Neural progenitor cell (in vitro differentiated cells): ENCODE measurements at regions not wholly inside any gene's neighbourhood (a gene's known extent, or its start where the extent isn't known, plus 50 kb on each side); places are given as distances from the start of the nearest gene placed in this dataset.
A peak's percentile ranks its signal among the peaks of the same experiment; 100 is the strongest.

Experiments used
- DNase-seq: peaks from one replicate; pipeline ENCODE4 v3.0.0-alpha.2; 2016; ENCODE audit warnings: low spot score
- H2AFZ ChIP-seq: fragments of 200-600 bp; sonication (generic); replicated peaks from 2 replicates; pipeline ENCODE4 v1.6.1; 2016; ENCODE audit warnings: antibody characterized with exemption
- H3F3A ChIP-seq: fragments of 200-600 bp; sonication (generic); 2 replicates; pipeline ENCODE4 v1.6.1; 2016; ENCODE audit warnings: antibody characterized with exemption, low read depth
- H3K27ac ChIP-seq: fragments of 200-600 bp; sonication (generic); 2 replicates; pipeline ENCODE4 v1.5.1; 2016; ENCODE audit warnings: mild to moderate bottlenecking
- H3K27me3 ChIP-seq: fragments of 200-600 bp; sonication (generic); 2 replicates; pipeline ENCODE4 v1.6.1; 2016; ENCODE audit warnings: mild to moderate bottlenecking, moderate library complexity
- H3K36me3 ChIP-seq: fragments of 200-600 bp; sonication (generic); 2 replicates; pipeline ENCODE4 v1.5.1; 2016
- H3K4me1 ChIP-seq: fragments of 200-600 bp; sonication (generic); 2 replicates; pipeline ENCODE4 v1.6.1; 2016; ENCODE audit warnings: mixed run types
- H3K4me2 ChIP-seq: fragments of 200-600 bp; sonication (generic); 2 replicates; pipeline ENCODE4 v1.6.1; 2016
- H3K4me3 ChIP-seq: fragments of 200-600 bp; sonication (generic); 2 replicates; pipeline ENCODE4 v1.5.1; 2016
- H3K79me2 ChIP-seq: fragments of 200-600 bp; sonication (generic); 2 replicates; pipeline ENCODE4 v1.6.1; 2016; ENCODE audit warnings: low read depth
- H3K9ac ChIP-seq: fragments of 200-600 bp; sonication (generic); 2 replicates; pipeline ENCODE4 v1.6.1; 2016
- H3K9me3 ChIP-seq: fragments of 200-600 bp; sonication (generic); 2 replicates; pipeline ENCODE4 v1.5.1; 2016; ENCODE audit warnings: low read depth
- H4K20me1 ChIP-seq: fragments of 200-600 bp; sonication (generic); 2 replicates; pipeline ENCODE4 v1.6.1; 2016; ENCODE audit warnings: low read depth
- H3K27ac Mint-ChIP-seq: 3 replicates; pipeline ENCODE4 v1.8.0; 2021; ENCODE audit warnings: mixed read lengths
- H3K27me3 Mint-ChIP-seq: 2 replicates; pipeline ENCODE4 v1.8.0; 2022; ENCODE audit warnings: low read depth, mild to moderate bottlenecking, inconsistent platforms, moderate library complexity, mixed read lengths; ENCODE audit not compliant: insufficient read depth
- H3K36me3 Mint-ChIP-seq: 3 replicates; pipeline ENCODE4 v1.8.0; 2021; ENCODE audit warnings: mixed read lengths
- H3K4me1 Mint-ChIP-seq: 3 replicates; pipeline ENCODE4 v1.8.0; 2021; ENCODE audit warnings: mixed read lengths
- H3K4me3 Mint-ChIP-seq: 3 replicates; pipeline ENCODE4 v1.8.0; 2021; ENCODE audit warnings: mild to moderate bottlenecking, moderate library complexity, mixed read lengths
- H3K9me3 Mint-ChIP-seq: 3 replicates; pipeline ENCODE4 v1.8.0; 2020; ENCODE audit warnings: mixed read lengths
- CTCF ChIP-seq: fragments of 200-600 bp; sonication (generic); IDR thresholded peaks from 2 replicates; pipeline ENCODE4 v1.5.1; 2017; ENCODE audit warnings: antibody characterized with exemption, mild to moderate bottlenecking
- EZH2 ChIP-seq: fragments of 200-600 bp; sonication (generic); IDR thresholded peaks from 2 replicates; pipeline ENCODE4 v1.6.1; 2017; ENCODE audit warnings: antibody characterized with exemption, mild to moderate bottlenecking, moderate library complexity
- EZH2phosphoT487 ChIP-seq: fragments of 200-600 bp; sonication (generic); IDR thresholded peaks from 2 replicates; pipeline ENCODE4 v1.6.1; 2017; ENCODE audit warnings: antibody characterized with exemption

- H3K27me3 ChIP-seq = no peaks in the 10 kb centered on the region
- H3K36me3 ChIP-seq = no peaks in the 10 kb centered on the region
- Mint-ChIP-seq H3K27me3 (no peaks in the 10 kb centered on the region), H3K36me3 (no peaks in the 10 kb centered on the region), H3K27ac (no peak overlapping the region), H3K9me3 (no peaks in the 10 kb centered on the region), H3K4me1 (no peaks in the 10 kb centered on the region), H3K4me3 (no peak overlapping the region)
- no peaks in the 10 kb centered on the region for H3K9me3 ChIP-seq
- H3K4me2 ChIP-seq = no peak overlapping the region
- H3K9ac ChIP-seq = no peak overlapping the region
- H3K4me3 ChIP-seq = no peak overlapping the region
- H3K4me1 ChIP-seq = peaks cover 5% of the 10 kb centered on the region
- H2AFZ ChIP-seq = no peak overlapping the region
- H4K20me1 ChIP-seq = no peaks in the 10 kb centered on the region
- H3K27ac ChIP-seq = no peak overlapping the region
- TF ChIP-seq CTCF (no peak), EZH2phosphoT487 (no peak), EZH2 (no peak)
- DNase-seq = no peak
- no peaks in the 10 kb centered on the region for H3K79me2 ChIP-seq
- H3F3A ChIP-seq = no peaks in the 10 kb centered on the region
Measured at GRCh38 chr13:34145061-34145460, 327.1 kb downstream of the RFC3 start.

GRCh38 chr13:34148359-34148758, 330.4 kb downstream of the RFC3 start:
- H3K27me3 ChIP-seq = no peaks in the 10 kb centered on the region
- no peak overlapping the region for H2AFZ ChIP-seq
- no peaks in the 10 kb centered on the region for H3F3A ChIP-seq
- no peaks in the 10 kb centered on the region for H3K36me3 ChIP-seq
- H4K20me1 ChIP-seq = no peaks in the 10 kb centered on the region
- Mint-ChIP-seq H3K36me3 (no peaks in the 10 kb centered on the region), H3K27ac (no peak overlapping the region), H3K27me3 (no peaks in the 10 kb centered on the region), H3K4me3 (no peak overlapping the region), H3K4me1 (no peaks in the 10 kb centered on the region), H3K9me3 (no peaks in the 10 kb centered on the region)
- H3K9me3 ChIP-seq = no peaks in the 10 kb centered on the region
- peaks cover 17% of the 10 kb centered on the region for H3K4me1 ChIP-seq
- H3K4me2 ChIP-seq = no peak overlapping the region
- TF ChIP-seq EZH2 (no peak), EZH2phosphoT487 (no peak), CTCF (no peak)
- H3K9ac ChIP-seq = no peak overlapping the region
- no peak for DNase-seq
- H3K79me2 ChIP-seq = no peaks in the 10 kb centered on the region
- no peak overlapping the region for H3K4me3 ChIP-seq
- no peak overlapping the region for H3K27ac ChIP-seq

GRCh38 chr13:34151885-34152284, 333.9 kb downstream of the RFC3 start:
- TF ChIP-seq EZH2phosphoT487 (no peak), CTCF (no peak), EZH2 (no peak)
- Mint-ChIP-seq H3K4me1 (peaks cover 17% of the 10 kb centered on the region), H3K27ac (no peak overlapping the region), H3K27me3 (no peaks in the 10 kb centered on the region), H3K9me3 (no peaks in the 10 kb centered on the region), H3K36me3 (no peaks in the 10 kb centered on the region), H3K4me3 (no peak overlapping the region)
- Histone ChIP-seq H3K4me2 (no peak overlapping the region), H3K27me3 (no peaks in the 10 kb centered on the region), H3K9ac (no peak overlapping the region), H3K4me3 (no peak overlapping the region), H3K79me2 (no peaks in the 10 kb centered on the region), H3K9me3 (no peaks in the 10 kb centered on the region), H3K36me3 (no peaks in the 10 kb centered on the region), H3F3A (peaks cover 5% of the 10 kb centered on the region), H4K20me1 (no peaks in the 10 kb centered on the region), H2AFZ (peak overlapping the region; percentile 13), H3K4me1 (peaks cover 36% of the 10 kb centered on the region), H3K27ac (no peak overlapping the region)
- DNase-seq = peak; percentile 43

GRCh38 chr13:34152409-34152808, 334.5 kb downstream of the RFC3 start:
- no peak overlapping the region for H3K9ac ChIP-seq
- no peak for DNase-seq
- no peaks in the 10 kb centered on the region for H3K27me3 ChIP-seq
- TF ChIP-seq CTCF = no peak
- TF ChIP-seq EZH2 = no peak
- TF ChIP-seq EZH2phosphoT487 = no peak
- no peaks in the 10 kb centered on the region for H3K9me3 ChIP-seq
- Mint-ChIP-seq H3K4me3 (no peak overlapping the region), H3K27me3 (no peaks in the 10 kb centered on the region), H3K36me3 (no peaks in the 10 kb centered on the region), H3K9me3 (no peaks in the 10 kb centered on the region), H3K27ac (no peak overlapping the region), H3K4me1 (peaks cover 22% of the 10 kb centered on the region)
- peaks cover 5% of the 10 kb centered on the region for H3F3A ChIP-seq
- H2AFZ ChIP-seq = no peak overlapping the region
- H3K4me1 ChIP-seq = peaks cover 36% of the 10 kb centered on the region
- no peaks in the 10 kb centered on the region for H4K20me1 ChIP-seq
- H3K36me3 ChIP-seq = no peaks in the 10 kb centered on the region
- no peaks in the 10 kb centered on the region for H3K79me2 ChIP-seq
- H3K4me2 ChIP-seq = no peak overlapping the region
- no peak overlapping the region for H3K27ac ChIP-seq
- no peak overlapping the region for H3K4me3 ChIP-seq
